ENCODE measurements at regions not wholly inside any gene's neighbourhood (a gene's known extent, or its start where the extent isn't known, plus 50 kb on each side); places are given as distances from the start of the nearest gene placed in this dataset.

GRCh38 chr1:218570456-218570855 is 225.3 kb downstream of the TGFB2 start:
- Histone ChIP-seq H3K9ac (ENCODE audit: low read length) (no peak overlapping the region), H3K36me3 (ENCODE audit: low read length) (no peaks in the 10 kb centered on the region), H3K4me3 (ENCODE audit: insufficient read depth, low read length, poor library complexity, severe bottlenecking) (no peak overlapping the region), H3K9me2 (replicated peaks; ENCODE audit: insufficient read depth, low read length) (no peaks in the 10 kb centered on the region), H3K27me3 (ENCODE audit: low read length) (no peaks in the 10 kb centered on the region), H3K27ac (ENCODE audit: low read depth, low read length) (no peak overlapping the region), H3K4me2 (ENCODE audit: low read depth, low read length, poor library complexity, severe bottlenecking) (no peak overlapping the region), H3K9me3 (ENCODE audit: insufficient read depth, low read length) (no peaks in the 10 kb centered on the region), H3K79me2 (ENCODE audit: insufficient read depth, low read length) (no peaks in the 10 kb centered on the region), H3F3A (ENCODE audit: insufficient read depth) (no peaks in the 10 kb centered on the region), H2AFZ (ENCODE audit: low read depth, low read length, severe bottlenecking) (no peak overlapping the region), H4K20me1 (ENCODE audit: low read depth, low read length) (no peaks in the 10 kb centered on the region)
- TF ChIP-seq EZH2phosphoT487 (conservative IDR thresholded peaks at IDR 0.05; ENCODE audit: low read length): no peak
- TF ChIP-seq, protein P1, sequence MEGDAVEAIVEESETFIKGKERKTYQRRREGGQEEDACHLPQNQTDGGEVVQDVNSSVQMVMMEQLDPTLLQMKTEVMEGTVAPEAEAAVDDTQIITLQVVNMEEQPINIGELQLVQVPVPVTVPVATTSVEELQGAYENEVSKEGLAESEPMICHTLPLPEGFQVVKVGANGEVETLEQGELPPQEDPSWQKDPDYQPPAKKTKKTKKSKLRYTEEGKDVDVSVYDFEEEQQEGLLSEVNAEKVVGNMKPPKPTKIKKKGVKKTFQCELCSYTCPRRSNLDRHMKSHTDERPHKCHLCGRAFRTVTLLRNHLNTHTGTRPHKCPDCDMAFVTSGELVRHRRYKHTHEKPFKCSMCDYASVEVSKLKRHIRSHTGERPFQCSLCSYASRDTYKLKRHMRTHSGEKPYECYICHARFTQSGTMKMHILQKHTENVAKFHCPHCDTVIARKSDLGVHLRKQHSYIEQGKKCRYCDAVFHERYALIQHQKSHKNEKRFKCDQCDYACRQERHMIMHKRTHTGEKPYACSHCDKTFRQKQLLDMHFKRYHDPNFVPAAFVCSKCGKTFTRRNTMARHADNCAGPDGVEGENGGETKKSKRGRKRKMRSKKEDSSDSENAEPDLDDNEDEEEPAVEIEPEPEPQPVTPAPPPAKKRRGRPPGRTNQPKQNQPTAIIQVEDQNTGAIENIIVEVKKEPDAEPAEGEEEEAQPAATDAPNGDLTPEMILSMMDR (IDR thresholded peaks at IDR 0.05; ENCODE audit: insufficient read depth, low read length, poor library complexity, severe bottlenecking): no peak

DNA sequence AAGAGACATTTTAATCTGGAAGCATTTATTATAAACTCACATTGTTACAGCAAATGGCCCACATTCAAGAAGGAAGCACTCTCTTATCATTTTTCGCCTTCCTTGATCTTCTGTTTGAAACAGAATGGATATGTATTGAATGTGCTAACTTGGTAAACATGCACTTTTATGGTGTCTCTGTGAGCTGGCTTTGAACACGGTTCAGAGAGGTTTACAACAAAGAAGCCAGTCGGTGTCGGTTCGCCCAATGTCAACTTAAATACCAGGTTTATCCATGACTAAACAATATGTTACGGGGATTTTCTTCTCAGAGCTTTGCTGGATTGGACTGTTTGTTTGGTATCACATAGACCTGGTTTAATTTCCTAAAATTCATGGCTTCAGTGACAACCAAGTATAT is 226.4 kb downstream of the TGFB2 start:
- no peaks in the 10 kb centered on the region for H3K27me3 ChIP-seq (ENCODE audit: low read length)
- H3K27ac ChIP-seq (ENCODE audit: low read depth, low read length): no peak overlapping the region
- no peaks in the 10 kb centered on the region for H3K36me3 ChIP-seq (ENCODE audit: low read length)
- H3K9ac ChIP-seq (ENCODE audit: low read length): no peak overlapping the region
- no peak overlapping the region for H3K4me3 ChIP-seq (ENCODE audit: insufficient read depth, low read length, poor library complexity, severe bottlenecking)
- no peaks in the 10 kb centered on the region for H4K20me1 ChIP-seq (ENCODE audit: low read depth, low read length)
- H3K79me2 ChIP-seq (ENCODE audit: insufficient read depth, low read length): no peaks in the 10 kb centered on the region
- H3K4me2 ChIP-seq (ENCODE audit: low read depth, low read length, poor library complexity, severe bottlenecking): no peak overlapping the region
- H2AFZ ChIP-seq (ENCODE audit: low read depth, low read length, severe bottlenecking): no peak overlapping the region
- no peaks in the 10 kb centered on the region for H3K9me3 ChIP-seq (ENCODE audit: insufficient read depth, low read length)
- no peak for TF ChIP-seq EZH2phosphoT487 (conservative IDR thresholded peaks at IDR 0.05; ENCODE audit: low read length)
- TF ChIP-seq, protein P1 (IDR thresholded peaks at IDR 0.05; ENCODE audit: insufficient read depth, low read length, poor library complexity, severe bottlenecking): no peak
- no peaks in the 10 kb centered on the region for H3F3A ChIP-seq (ENCODE audit: insufficient read depth)
- no peaks in the 10 kb centered on the region for H3K9me2 ChIP-seq (replicated peaks; ENCODE audit: insufficient read depth, low read length)

DNA sequence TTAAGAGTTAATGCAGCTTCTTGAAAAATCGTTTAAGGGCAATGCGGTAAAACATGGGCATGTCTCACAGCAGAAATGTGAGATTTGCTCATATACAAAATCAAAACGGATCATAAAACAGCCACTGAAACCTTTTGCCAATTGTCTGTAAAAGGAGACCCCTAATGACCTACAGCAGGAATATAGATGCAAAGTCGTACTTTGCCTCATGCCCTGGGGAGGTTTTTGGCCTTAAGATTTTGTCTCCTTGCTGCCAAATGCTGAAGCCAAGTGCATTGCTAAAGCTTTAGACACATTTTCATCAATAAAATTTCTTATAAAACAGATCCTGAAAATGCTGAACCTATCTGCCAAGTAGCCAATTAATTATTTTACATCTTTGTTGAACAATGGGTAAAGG is 226.9 kb downstream of the TGFB2 start:
- Histone ChIP-seq H3K4me3 (ENCODE audit: insufficient read depth, low read length, poor library complexity, severe bottlenecking) (no peak overlapping the region), H3K4me2 (ENCODE audit: low read depth, low read length, poor library complexity, severe bottlenecking) (no peak overlapping the region), H3K27me3 (ENCODE audit: low read length) (no peaks in the 10 kb centered on the region), H3K9me3 (ENCODE audit: insufficient read depth, low read length) (no peaks in the 10 kb centered on the region), H3K9ac (ENCODE audit: low read length) (no peak overlapping the region), H3K79me2 (ENCODE audit: insufficient read depth, low read length) (no peaks in the 10 kb centered on the region), H4K20me1 (ENCODE audit: low read depth, low read length) (no peaks in the 10 kb centered on the region), H3K36me3 (ENCODE audit: low read length) (no peaks in the 10 kb centered on the region), H3K9me2 (replicated peaks; ENCODE audit: insufficient read depth, low read length) (no peaks in the 10 kb centered on the region), H3F3A (ENCODE audit: insufficient read depth) (no peaks in the 10 kb centered on the region), H2AFZ (ENCODE audit: low read depth, low read length, severe bottlenecking) (no peak overlapping the region), H3K27ac (ENCODE audit: low read depth, low read length) (no peak overlapping the region)
- no peak for TF ChIP-seq EZH2phosphoT487 (conservative IDR thresholded peaks at IDR 0.05; ENCODE audit: low read length)
- TF ChIP-seq, protein P1 (IDR thresholded peaks at IDR 0.05; ENCODE audit: insufficient read depth, low read length, poor library complexity, severe bottlenecking): no peak
